ENCODE measurements at regions not wholly inside any gene's neighbourhood (a gene's known extent, or its start where the extent isn't known, plus 50 kb on each side); places are given as distances from the start of the nearest gene placed in this dataset.

- no peaks in the 10 kb centered on the region for H3K27me3 ChIP-seq (ENCODE audit: insufficient read depth)
- no peaks in the 10 kb centered on the region for H3K36me3 Mint-ChIP-seq (ENCODE audit: low read depth)
- H3K4me1 Mint-ChIP-seq, result peaks cover 27% of the 10 kb centered on the region
- ATAC-seq, result no peak
- no peaks in the 10 kb centered on the region for H3K36me3 ChIP-seq (ENCODE audit: insufficient read depth)
- H3K4me2 ChIP-seq, result no peak overlapping the region
- no peaks in the 10 kb centered on the region for H3K79me2 ChIP-seq (replicated peaks; ENCODE audit: insufficient read depth)
- no peak overlapping the region for H3K4me3 ChIP-seq
- H3K4me1 ChIP-seq (ENCODE audit: insufficient read depth), result peaks cover 12% of the 10 kb centered on the region; the same call in 1 of the 2 replicates
- no peaks in the 10 kb centered on the region for H3F3A ChIP-seq (replicated peaks; ENCODE audit: low read depth)
- H2AFZ ChIP-seq, result no peak overlapping the region
- H3K4me3 Mint-ChIP-seq, result no peak overlapping the region
- H4K20me1 ChIP-seq (replicated peaks; ENCODE audit: insufficient read depth), result no peaks in the 10 kb centered on the region
- no peak overlapping the region for H3K27ac ChIP-seq (ENCODE audit: low read depth)
- peaks cover 8% of the 10 kb centered on the region for H3K27me3 Mint-ChIP-seq (ENCODE audit: insufficient read depth, low read depth, poor library complexity)
- H3K9me3 Mint-ChIP-seq, result no peaks in the 10 kb centered on the region
- TF ChIP-seq POLR2AphosphoS5 (IDR thresholded peaks at IDR 0.05; ENCODE audit: low read depth) (no peak), CTCF (conservative IDR thresholded peaks at IDR 0.05; ENCODE audit: low read depth in 2 of 2) (no peak), NANOG (IDR thresholded peaks at IDR 0.05; ENCODE audit: borderline replicate concordance) (no peak), ZNF331 (CRISPR knock-in tag; IDR thresholded peaks at IDR 0.05; ENCODE audit: low read depth) (no peak), STAT1 (IDR thresholded peaks at IDR 0.05; ENCODE audit: unreplicated experiment) (no peak), CREB1 (CRISPR knock-in tag; IDR thresholded peaks at IDR 0.05; ENCODE audit: low read depth) (no peak), EZH2 (IDR thresholded peaks at IDR 0.05; ENCODE audit: low read depth, unreplicated experiment) (no peak), EZH2phosphoT487 (IDR thresholded peaks at IDR 0.05; ENCODE audit: unreplicated experiment) (no peak), ZNF462 (CRISPR knock-in tag; IDR thresholded peaks at IDR 0.05) (no peak), ZNF114 (CRISPR knock-in tag; IDR thresholded peaks at IDR 0.05) (no peak), ETS1 (IDR thresholded peaks at IDR 0.05) (no peak), JUNB (IDR thresholded peaks at IDR 0.05; ENCODE audit: unreplicated experiment) (no peak)
- TF ChIP-seq, protein P1, sequence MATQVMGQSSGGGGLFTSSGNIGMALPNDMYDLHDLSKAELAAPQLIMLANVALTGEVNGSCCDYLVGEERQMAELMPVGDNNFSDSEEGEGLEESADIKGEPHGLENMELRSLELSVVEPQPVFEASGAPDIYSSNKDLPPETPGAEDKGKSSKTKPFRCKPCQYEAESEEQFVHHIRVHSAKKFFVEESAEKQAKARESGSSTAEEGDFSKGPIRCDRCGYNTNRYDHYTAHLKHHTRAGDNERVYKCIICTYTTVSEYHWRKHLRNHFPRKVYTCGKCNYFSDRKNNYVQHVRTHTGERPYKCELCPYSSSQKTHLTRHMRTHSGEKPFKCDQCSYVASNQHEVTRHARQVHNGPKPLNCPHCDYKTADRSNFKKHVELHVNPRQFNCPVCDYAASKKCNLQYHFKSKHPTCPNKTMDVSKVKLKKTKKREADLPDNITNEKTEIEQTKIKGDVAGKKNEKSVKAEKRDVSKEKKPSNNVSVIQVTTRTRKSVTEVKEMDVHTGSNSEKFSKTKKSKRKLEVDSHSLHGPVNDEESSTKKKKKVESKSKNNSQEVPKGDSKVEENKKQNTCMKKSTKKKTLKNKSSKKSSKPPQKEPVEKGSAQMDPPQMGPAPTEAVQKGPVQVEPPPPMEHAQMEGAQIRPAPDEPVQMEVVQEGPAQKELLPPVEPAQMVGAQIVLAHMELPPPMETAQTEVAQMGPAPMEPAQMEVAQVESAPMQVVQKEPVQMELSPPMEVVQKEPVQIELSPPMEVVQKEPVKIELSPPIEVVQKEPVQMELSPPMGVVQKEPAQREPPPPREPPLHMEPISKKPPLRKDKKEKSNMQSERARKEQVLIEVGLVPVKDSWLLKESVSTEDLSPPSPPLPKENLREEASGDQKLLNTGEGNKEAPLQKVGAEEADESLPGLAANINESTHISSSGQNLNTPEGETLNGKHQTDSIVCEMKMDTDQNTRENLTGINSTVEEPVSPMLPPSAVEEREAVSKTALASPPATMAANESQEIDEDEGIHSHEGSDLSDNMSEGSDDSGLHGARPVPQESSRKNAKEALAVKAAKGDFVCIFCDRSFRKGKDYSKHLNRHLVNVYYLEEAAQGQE (IDR thresholded peaks at IDR 0.05; ENCODE audit: unreplicated experiment), result no peak
- no peak overlapping the region for H3K27ac Mint-ChIP-seq
- peaks cover 6% of the 10 kb centered on the region; the same call in 1 of the 2 replicates for H3K9me2 ChIP-seq (ENCODE audit: insufficient read depth)
- no peak for DNase-seq (ENCODE audit: low spot score)
Observed at GRCh38 chr6:111952821-111953540, 79.7 kb upstream of the FYN start.

Data from GM23338 (cell line).